ENCODE measurements at regions not wholly inside any gene's neighbourhood (a gene's known extent, or its start where the extent isn't known, plus 50 kb on each side); places are given as distances from the start of the nearest gene placed in this dataset.

- intact Hi-C loops (cut with micrococcal nuclease; ENCODE audit: unreplicated experiment): no loop called here
- H3K9me3 Mint-ChIP-seq (ENCODE audit: low read depth, unreplicated experiment): no peaks in the 10 kb centered on the region
- no peaks in the 10 kb centered on the region for H3K4me1 Mint-ChIP-seq (ENCODE audit: low read depth, unreplicated experiment)
- no peaks in the 10 kb centered on the region for H3K36me3 Mint-ChIP-seq (ENCODE audit: insufficient read depth, unreplicated experiment)
- peaks cover 90% of the 10 kb centered on the region for H3K27me3 Mint-ChIP-seq (ENCODE audit: unreplicated experiment)
- no TSS peak for BruUV-seq (replicated peaks)
- DNase-seq: no peak
- no peak for TF ChIP-seq CTCF (IDR thresholded peaks at IDR 0.05; ENCODE audit: unreplicated experiment)
- H3K27ac Mint-ChIP-seq (ENCODE audit: unreplicated experiment): no peak overlapping the region
- CTCF ChIA-PET: interaction anchor here (0.6 kb wide), 1 partner anchor 147 kb away, joined by 8 read pairs; no protein-coding TSS in a partner anchor
- H3K4me3 Mint-ChIP-seq (ENCODE audit: low read depth, unreplicated experiment): no peak overlapping the region
These were observed 266.1 kb upstream of the HDAC4 start for GRCh38 chr2:239666855-239667376.

- Mint-ChIP-seq H3K27ac (ENCODE audit: unreplicated experiment) (no peak overlapping the region), H3K4me3 (ENCODE audit: low read depth, unreplicated experiment) (no peak overlapping the region), H3K9me3 (ENCODE audit: low read depth, unreplicated experiment) (no peaks in the 10 kb centered on the region), H3K4me1 (ENCODE audit: low read depth, unreplicated experiment) (no peaks in the 10 kb centered on the region), H3K36me3 (ENCODE audit: insufficient read depth, unreplicated experiment) (no peaks in the 10 kb centered on the region), H3K27me3 (ENCODE audit: unreplicated experiment) (peaks cover 90% of the 10 kb centered on the region)
- no peak for TF ChIP-seq CTCF (IDR thresholded peaks at IDR 0.05; ENCODE audit: unreplicated experiment)
- CTCF ChIA-PET: no interaction called here
- intact Hi-C loops (cut with micrococcal nuclease; ENCODE audit: unreplicated experiment): no loop called here
- no peak for DNase-seq
- no TSS peak for BruUV-seq (replicated peaks)
These were observed 265.4 kb upstream of the HDAC4 start for GRCh38 chr2:239666053-239666854.

- BruUV-seq (replicated peaks): no TSS peak
- Mint-ChIP-seq H3K27ac (ENCODE audit: unreplicated experiment) (no peak overlapping the region), H3K9me3 (ENCODE audit: low read depth, unreplicated experiment) (no peaks in the 10 kb centered on the region), H3K36me3 (ENCODE audit: insufficient read depth, unreplicated experiment) (no peaks in the 10 kb centered on the region), H3K4me1 (ENCODE audit: low read depth, unreplicated experiment) (no peaks in the 10 kb centered on the region), H3K4me3 (ENCODE audit: low read depth, unreplicated experiment) (no peak overlapping the region), H3K27me3 (ENCODE audit: unreplicated experiment) (peaks cover 90% of the 10 kb centered on the region)
- CTCF ChIA-PET: interaction anchor here (0.6 to 0.7 kb wide), 4 partner anchors 58 to 668 kb away, joined by 3 to 7 read pairs (median 5); no protein-coding TSS in a partner anchor
- intact Hi-C loops (cut with micrococcal nuclease; ENCODE audit: unreplicated experiment): no loop called here
- TF ChIP-seq CTCF (IDR thresholded peaks at IDR 0.05; ENCODE audit: unreplicated experiment): no peak
- DNase-seq: no peak
These were observed 263.5 kb upstream of the HDAC4 start for GRCh38 chr2:239664216-239664810.

GRCh38 chr2:239663364-239663924 is 262.6 kb upstream of the HDAC4 start:
- Mint-ChIP-seq H3K9me3 (ENCODE audit: low read depth, unreplicated experiment) (no peaks in the 10 kb centered on the region), H3K4me3 (ENCODE audit: low read depth, unreplicated experiment) (no peak overlapping the region), H3K27ac (ENCODE audit: unreplicated experiment) (no peak overlapping the region), H3K4me1 (ENCODE audit: low read depth, unreplicated experiment) (no peaks in the 10 kb centered on the region), H3K36me3 (ENCODE audit: insufficient read depth, unreplicated experiment) (no peaks in the 10 kb centered on the region), H3K27me3 (ENCODE audit: unreplicated experiment) (peaks cover 90% of the 10 kb centered on the region)
- DNase-seq: no peak
- intact Hi-C loops (cut with micrococcal nuclease; ENCODE audit: unreplicated experiment): no loop called here
- BruUV-seq (replicated peaks): no TSS peak
- CTCF ChIA-PET: interaction anchor here (0.6 to 0.7 kb wide), 3 partner anchors 58 to 668 kb away, joined by 3 to 7 read pairs (median 7); no protein-coding TSS in a partner anchor
- TF ChIP-seq CTCF (IDR thresholded peaks at IDR 0.05; ENCODE audit: unreplicated experiment): no peak
